ENCODE measurements at regions not wholly inside any gene's neighbourhood (a gene's known extent, or its start where the extent isn't known, plus 50 kb on each side); places are given as distances from the start of the nearest gene placed in this dataset.

- TF ChIP-seq CTCF (IDR thresholded peaks at IDR 0.05; ENCODE audit: low read depth, low read length): no peak
- no peak for TF ChIP-seq EZH2phosphoT487 (IDR thresholded peaks at IDR 0.05; ENCODE audit: low read depth)
These were observed 80.5 kb upstream of the PCED1B start for GRCh38 chr12:46998811-46999368.
